Natural killer cell (primary cell): ENCODE measurements at regions not wholly inside any gene's neighbourhood (a gene's known extent, or its start where the extent isn't known, plus 50 kb on each side); places are given as distances from the start of the nearest gene placed in this dataset.

Source experiments
- ATAC-seq, 3 donors: fragments of 150-1000 bp in 2 of 3; fragments of 200-7000 bp in 1 of 3; cut with Tn5 transposase; 1 replicate in 1 of 3; 2 replicates in 2 of 3; pipeline ENCODE4 v1.10.0; 2021; ENCODE audit warnings: mild to moderate bottlenecking in 2 of 3, moderate library complexity in 2 of 3
- DNase-seq, 2 donors: peaks; one replicate each; pipeline versions ENCODE4 v3.0.0 to v3.0.0-alpha.2; 2013 to 2021; ENCODE audit warnings: mixed read lengths in 1 of 2
- H3K27ac ChIP-seq: one replicate; pipeline ENCODE4 v1.5.1; 2013; ENCODE audit warnings: mild to moderate bottlenecking, low read length
- H3K27me3 ChIP-seq: one replicate; pipeline ENCODE4 v1.6.1; 2013; ENCODE audit warnings: low read length; ENCODE audit not compliant: control insufficient read depth, insufficient read depth
- H3K36me3 ChIP-seq: one replicate; pipeline ENCODE4 v1.6.1; 2013; ENCODE audit warnings: low read length; ENCODE audit not compliant: control insufficient read depth, insufficient read depth
- H3K4me1 ChIP-seq: one replicate; pipeline ENCODE4 v1.6.1; 2013; ENCODE audit warnings: low read length; ENCODE audit not compliant: control insufficient read depth, insufficient read depth
- H3K4me3 ChIP-seq: one replicate; pipeline ENCODE4 v1.5.1; 2013; ENCODE audit warnings: low read length
- H3K9me3 ChIP-seq: one replicate; pipeline ENCODE4 v1.6.1; 2013; ENCODE audit warnings: low read length; ENCODE audit not compliant: control insufficient read depth, insufficient read depth
- H3K27ac Mint-ChIP-seq, 2 donors: one replicate each; pipeline ENCODE4 v1.8.0; 2022; ENCODE audit warnings: mild to moderate bottlenecking in 2 of 2, mixed read lengths in 2 of 2, moderate library complexity in 1 of 2
- H3K27me3 Mint-ChIP-seq, 2 donors: one replicate each; pipeline ENCODE4 v1.8.0; 2022; ENCODE audit warnings: low read depth in 2 of 2, mixed read lengths in 2 of 2
- H3K36me3 Mint-ChIP-seq: one replicate; pipeline ENCODE4 v1.8.0; 2022; ENCODE audit warnings: mixed read lengths
- H3K4me1 Mint-ChIP-seq, 2 donors: one replicate each; pipeline ENCODE4 v1.8.0; 2022; ENCODE audit warnings: mixed read lengths in 2 of 2
- H3K4me3 Mint-ChIP-seq: one replicate; pipeline ENCODE4 v1.8.0; 2022; ENCODE audit warnings: mild to moderate bottlenecking, moderate library complexity, mixed read lengths
- H3K9me3 Mint-ChIP-seq, 2 donors: one replicate each; pipeline ENCODE4 v1.8.0; 2022; ENCODE audit warnings: mixed read lengths in 2 of 2
- WGBS: methylation state at CpG from one replicate; pipeline ENCODE4 v1.1.7; 2013; ENCODE audit warnings: missing lambda C conversion rate; ENCODE audit not compliant: insufficient coverage; 5-methylcytosine and 5-hydroxymethylcytosine counted together
- intact Hi-C: fragments of 100-400 bp; cut with micrococcal nuclease; formaldehyde crosslinking; loops from one replicate; pipeline ENCODE4 v1.14.2; 2022
- TF ChIP-seq, protein P1 (sequence below): fragments of 200-600 bp; IDR thresholded peaks from one replicate; pipeline ENCODE4 v1.8.0; 2022; ENCODE audit warnings: antibody characterized with exemption

DNA sequence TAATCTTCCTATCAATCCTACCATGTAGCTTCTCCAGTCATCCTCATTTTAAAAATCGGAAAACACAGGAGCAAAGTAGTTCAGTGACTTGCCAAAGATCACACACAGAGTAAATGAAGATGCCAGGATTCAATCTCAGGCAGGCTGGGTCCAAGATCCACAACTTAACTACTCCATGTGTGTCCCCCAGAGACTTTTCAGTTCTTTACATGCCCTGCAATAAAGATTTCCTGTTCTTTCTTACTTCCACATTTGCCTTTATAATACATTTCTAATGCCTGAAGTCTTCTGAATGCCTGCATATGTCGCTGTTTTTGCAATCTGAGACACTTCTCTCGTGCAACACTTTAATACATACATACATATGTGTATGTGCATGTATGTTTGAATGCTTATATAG is 121.7 kb upstream of the MARCKS start:
- ATAC-seq (no peak), DNase-seq (no peak)
- no peak overlapping the region for H3K27ac ChIP-seq
- Mint-ChIP-seq H3K4me1 (no peaks in the 10 kb centered on the region), H3K4me3 (no peak overlapping the region), H3K36me3 (no peaks in the 10 kb centered on the region), H3K27ac (no peak overlapping the region), H3K9me3 (peaks cover 3 to 4% of the 10 kb centered on the region in 2 donors), H3K27me3 (peaks cover 0 to 3% of the 10 kb centered on the region in 2 donors)
- TF ChIP-seq, protein P1, sequence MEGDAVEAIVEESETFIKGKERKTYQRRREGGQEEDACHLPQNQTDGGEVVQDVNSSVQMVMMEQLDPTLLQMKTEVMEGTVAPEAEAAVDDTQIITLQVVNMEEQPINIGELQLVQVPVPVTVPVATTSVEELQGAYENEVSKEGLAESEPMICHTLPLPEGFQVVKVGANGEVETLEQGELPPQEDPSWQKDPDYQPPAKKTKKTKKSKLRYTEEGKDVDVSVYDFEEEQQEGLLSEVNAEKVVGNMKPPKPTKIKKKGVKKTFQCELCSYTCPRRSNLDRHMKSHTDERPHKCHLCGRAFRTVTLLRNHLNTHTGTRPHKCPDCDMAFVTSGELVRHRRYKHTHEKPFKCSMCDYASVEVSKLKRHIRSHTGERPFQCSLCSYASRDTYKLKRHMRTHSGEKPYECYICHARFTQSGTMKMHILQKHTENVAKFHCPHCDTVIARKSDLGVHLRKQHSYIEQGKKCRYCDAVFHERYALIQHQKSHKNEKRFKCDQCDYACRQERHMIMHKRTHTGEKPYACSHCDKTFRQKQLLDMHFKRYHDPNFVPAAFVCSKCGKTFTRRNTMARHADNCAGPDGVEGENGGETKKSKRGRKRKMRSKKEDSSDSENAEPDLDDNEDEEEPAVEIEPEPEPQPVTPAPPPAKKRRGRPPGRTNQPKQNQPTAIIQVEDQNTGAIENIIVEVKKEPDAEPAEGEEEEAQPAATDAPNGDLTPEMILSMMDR: no peak
- H3K4me3 ChIP-seq: no peak overlapping the region
- no peaks in the 10 kb centered on the region for H3K9me3 ChIP-seq
- H3K36me3 ChIP-seq: no peaks in the 10 kb centered on the region
- H3K27me3 ChIP-seq: no peaks in the 10 kb centered on the region
- whole genome bisulfite sequencing: 58% methylated on average over 1 of the region's 3 CpGs
- no peaks in the 10 kb centered on the region for H3K4me1 ChIP-seq
- intact Hi-C loops: no loop called here

DNA sequence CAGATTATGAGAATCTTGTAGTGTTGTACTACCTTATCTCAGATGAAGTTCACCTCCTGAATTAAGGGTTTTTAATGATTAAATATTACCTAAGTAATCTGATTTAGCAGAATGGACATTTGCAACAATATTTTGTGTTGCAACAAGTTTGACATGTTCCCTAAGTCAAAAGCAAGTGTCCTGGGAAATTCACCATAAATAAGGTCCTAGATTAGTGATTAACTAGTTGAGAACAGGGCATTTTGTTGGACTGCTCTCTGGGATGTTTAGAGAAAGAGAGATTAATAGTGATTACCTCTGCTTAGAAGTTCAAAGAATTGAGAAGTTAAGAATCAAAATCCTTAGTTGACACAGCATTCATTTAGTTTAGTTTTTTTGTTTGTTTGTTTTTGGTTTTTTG is 120.2 kb upstream of the MARCKS start:
- no peak overlapping the region for H3K4me3 ChIP-seq
- TF ChIP-seq, protein P1: no peak
- no peaks in the 10 kb centered on the region for H3K4me1 Mint-ChIP-seq
- H3K27me3 Mint-ChIP-seq: peaks cover 0 to 3% of the 10 kb centered on the region in 2 donors
- H3K36me3 Mint-ChIP-seq: no peaks in the 10 kb centered on the region
- H3K9me3 Mint-ChIP-seq: peaks cover 3 to 4% of the 10 kb centered on the region in 2 donors
- H3K4me3 Mint-ChIP-seq: no peak overlapping the region
- H3K27ac Mint-ChIP-seq: no peak overlapping the region
- intact Hi-C loops: no loop called here
- no peak overlapping the region for H3K27ac ChIP-seq
- H3K4me1 ChIP-seq: no peaks in the 10 kb centered on the region
- no peak for DNase-seq
- no peaks in the 10 kb centered on the region for H3K27me3 ChIP-seq
- H3K36me3 ChIP-seq: no peaks in the 10 kb centered on the region
- ATAC-seq: no peak
- H3K9me3 ChIP-seq: no peaks in the 10 kb centered on the region

DNA sequence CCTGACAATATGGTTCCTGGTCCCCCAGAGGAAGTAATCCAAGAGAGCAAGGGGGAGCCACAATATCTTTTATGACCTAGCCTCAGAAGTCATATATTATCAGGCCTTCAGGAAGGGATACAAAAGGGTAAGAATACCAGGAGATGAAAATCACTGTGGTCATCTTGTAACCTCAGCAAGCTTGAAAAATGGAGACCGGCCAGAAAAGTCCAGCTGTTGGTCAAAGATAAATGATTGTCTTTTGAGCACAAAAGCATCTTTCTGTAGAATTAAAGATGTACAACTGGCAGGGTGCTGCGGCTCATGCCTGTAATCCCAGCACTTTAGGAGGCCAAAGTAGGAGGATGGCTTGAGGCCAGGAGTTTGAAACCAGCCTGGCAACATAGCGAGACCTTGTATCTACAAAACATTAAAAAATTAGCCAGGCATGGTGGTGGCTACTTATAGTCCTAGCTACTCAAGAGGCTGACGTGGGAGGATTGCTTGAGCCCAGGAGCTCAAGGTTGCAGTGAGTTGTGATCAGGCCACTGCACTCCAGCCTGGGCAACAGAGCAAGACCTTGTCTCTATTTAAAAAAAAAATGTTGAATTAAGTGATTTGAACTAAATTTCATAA is 118.0 kb upstream of the MARCKS start:
- Histone ChIP-seq H3K27me3 (no peaks in the 10 kb centered on the region), H3K27ac (no peak overlapping the region), H3K4me3 (no peak overlapping the region), H3K36me3 (no peaks in the 10 kb centered on the region), H3K4me1 (no peaks in the 10 kb centered on the region), H3K9me3 (no peaks in the 10 kb centered on the region)
- ATAC-seq: no peak
- TF ChIP-seq, protein P1: no peak
- H3K4me1 Mint-ChIP-seq: no peaks in the 10 kb centered on the region
- no peak overlapping the region for H3K4me3 Mint-ChIP-seq
- intact Hi-C loops: no loop called here
- no peaks in the 10 kb centered on the region for H3K36me3 Mint-ChIP-seq
- peaks cover 3 to 4% of the 10 kb centered on the region in 2 donors for H3K9me3 Mint-ChIP-seq
- WGBS: 97% methylated on average over 4 of the region's 4 CpGs
- H3K27me3 Mint-ChIP-seq: peaks cover 0 to 3% of the 10 kb centered on the region in 2 donors
- H3K27ac Mint-ChIP-seq: no peak overlapping the region
- DNase-seq: no peak

DNA sequence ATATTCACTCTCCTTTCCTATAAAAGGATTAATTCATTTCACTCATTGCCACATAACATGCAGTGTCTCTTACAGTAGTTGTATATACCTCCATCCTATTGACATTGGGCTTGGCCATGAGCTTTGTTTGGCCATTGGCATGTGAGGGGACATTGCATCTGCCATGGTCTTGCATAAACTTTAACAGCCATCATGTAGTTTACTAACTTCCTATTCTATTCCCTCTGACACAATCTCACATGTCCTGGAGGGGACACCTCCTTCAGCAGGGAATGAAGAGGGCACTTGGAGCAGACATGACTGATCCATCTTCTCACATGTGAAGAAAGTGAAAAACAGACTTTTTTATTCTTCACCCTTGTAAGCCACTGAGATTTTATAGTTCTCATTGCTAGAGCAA is 115.5 kb upstream of the MARCKS start:
- no peak for DNase-seq
- no peaks in the 10 kb centered on the region for H3K36me3 Mint-ChIP-seq
- no peaks in the 10 kb centered on the region for H3K9me3 Mint-ChIP-seq
- H3K27ac ChIP-seq: no peak overlapping the region
- H3K4me3 Mint-ChIP-seq: no peak overlapping the region
- no peaks in the 10 kb centered on the region for H3K27me3 Mint-ChIP-seq
- H3K36me3 ChIP-seq: no peaks in the 10 kb centered on the region
- H3K9me3 ChIP-seq: no peaks in the 10 kb centered on the region
- H3K4me1 ChIP-seq: no peaks in the 10 kb centered on the region
- no peaks in the 10 kb centered on the region for H3K4me1 Mint-ChIP-seq
- TF ChIP-seq, protein P1: no peak
- intact Hi-C loops: no loop called here
- H3K27me3 ChIP-seq: no peaks in the 10 kb centered on the region
- H3K27ac Mint-ChIP-seq: no peak overlapping the region
- ATAC-seq: no peak
- no peak overlapping the region for H3K4me3 ChIP-seq
